NCI-H446 (cell line): ENCODE measurements at regions not wholly inside any gene's neighbourhood (a gene's known extent, or its start where the extent isn't known, plus 50 kb on each side); places are given as distances from the start of the nearest gene placed in this dataset.
"Not testable (repeated sequence)": the region's sequence is repeated elsewhere in the genome, so short reads cannot be mapped to it uniquely, and the experiment has no call there.

ENCODE experiments used
- DNase-seq, 2 experiments: peaks; one replicate each; lab custom pipeline; 2025; lab: John Stamatoyannopoulos, UW

DNA sequence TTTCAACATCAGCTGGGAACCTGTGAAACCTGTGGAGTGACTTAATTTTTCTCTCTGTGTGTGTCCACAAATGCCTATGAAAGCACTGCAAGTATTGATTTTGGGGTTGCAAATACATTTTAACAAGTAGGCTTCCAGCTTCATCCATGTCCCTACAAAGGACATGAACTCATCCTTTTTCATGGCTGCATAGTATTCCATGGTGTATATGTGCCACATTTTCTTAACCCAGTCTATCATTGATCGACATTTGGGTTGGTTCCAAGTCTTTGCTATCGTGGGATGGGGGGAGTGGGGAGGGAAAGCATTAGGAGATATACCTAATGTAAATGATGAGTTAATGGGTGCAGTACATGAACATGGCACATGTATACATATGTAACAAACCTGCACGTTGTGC, 711.3 kb downstream of the LTN1 start:
- DNase-seq: not testable (repeated sequence)

DNA sequence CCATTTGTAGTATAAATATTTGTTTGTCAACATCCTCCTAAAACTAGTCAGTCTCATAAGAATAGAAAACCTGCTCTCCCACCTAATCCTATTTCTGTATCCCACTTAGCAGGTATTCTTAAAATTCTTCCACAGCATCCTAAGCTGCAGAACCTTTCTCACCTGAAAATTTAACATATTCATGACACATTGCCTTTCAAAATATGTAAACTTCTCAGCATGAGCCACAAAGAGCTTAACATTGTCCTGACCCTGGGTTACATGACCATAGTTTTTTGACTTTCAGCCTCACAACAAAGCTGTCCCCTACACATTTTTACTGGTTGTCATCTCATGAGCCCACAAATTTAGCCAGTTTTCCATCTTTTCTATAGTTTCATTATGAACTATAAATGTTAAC, 712.1 kb downstream of the LTN1 start:
- DNase-seq: no peak

DNA sequence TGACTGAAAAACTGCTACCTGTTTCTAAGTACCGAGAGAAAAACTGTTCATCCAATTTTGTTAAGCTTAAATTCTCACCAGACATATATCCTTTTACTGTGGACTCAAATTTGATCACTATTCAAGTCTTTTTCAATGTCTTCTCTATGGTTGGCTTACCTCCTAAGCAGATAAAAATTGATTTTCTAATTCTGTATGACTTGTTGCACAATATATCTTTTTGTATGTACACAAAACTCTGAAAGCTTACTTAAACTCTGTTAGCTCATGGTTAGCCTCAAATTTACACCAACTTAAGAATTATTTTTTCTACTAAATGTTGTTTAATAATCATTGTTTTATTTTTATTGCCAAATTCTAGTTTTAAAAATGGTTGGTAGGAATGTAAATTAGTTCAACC, 715.4 kb downstream of the LTN1 start:
- no peak for DNase-seq

DNA sequence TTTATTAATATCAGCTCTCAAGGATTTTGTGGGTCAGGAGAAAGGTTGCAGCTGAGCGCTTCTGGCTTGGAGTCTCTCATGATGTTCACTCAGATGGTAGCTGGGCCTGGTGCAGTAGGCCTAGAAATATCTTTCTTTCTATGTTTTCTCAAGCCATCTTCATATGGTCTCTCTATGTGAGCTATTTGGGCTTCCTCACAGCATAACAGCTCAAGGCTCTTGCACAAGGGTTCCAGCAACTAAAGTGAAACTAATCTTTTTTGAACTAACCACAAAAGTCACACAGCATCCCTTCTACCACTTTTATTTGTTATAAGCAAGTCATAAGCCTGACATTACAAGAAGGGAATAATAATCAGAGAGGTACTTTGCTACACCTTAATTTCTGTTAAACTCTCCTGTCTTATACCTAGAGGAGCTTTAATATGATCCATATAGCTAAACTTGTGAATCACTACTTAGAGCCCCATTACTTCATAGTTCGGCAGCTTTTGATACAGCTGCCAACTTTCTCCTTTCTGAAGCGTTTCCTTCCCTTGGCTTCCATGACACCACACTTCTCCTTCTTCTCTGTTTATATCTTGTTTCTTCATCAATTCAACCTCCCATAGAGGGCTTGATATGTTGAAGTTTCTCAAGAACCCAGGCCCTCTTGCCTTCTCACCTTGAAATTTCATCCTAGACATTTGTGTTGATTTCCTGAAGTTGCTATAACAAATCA, 720.2 kb downstream of the LTN1 start:
- no peak for DNase-seq

DNA sequence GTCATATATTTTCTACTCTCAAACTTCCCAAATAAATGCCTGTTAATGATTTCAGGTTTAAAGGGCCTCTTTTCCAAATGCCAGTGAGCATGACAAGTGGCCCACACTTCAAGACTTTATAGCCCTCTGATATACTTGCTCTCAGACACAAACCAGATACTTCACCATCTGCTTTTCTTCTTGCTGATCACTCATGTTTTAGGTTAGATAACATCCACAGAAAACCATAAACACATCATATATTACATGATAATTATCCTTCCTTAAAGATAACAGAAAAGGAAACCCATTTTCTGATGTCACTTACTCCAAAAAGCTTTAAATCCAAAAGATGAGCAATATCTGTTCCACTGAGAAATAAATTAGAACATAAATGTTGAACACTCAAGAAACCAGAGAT, 723.5 kb downstream of the LTN1 start:
- no peak for DNase-seq

DNA sequence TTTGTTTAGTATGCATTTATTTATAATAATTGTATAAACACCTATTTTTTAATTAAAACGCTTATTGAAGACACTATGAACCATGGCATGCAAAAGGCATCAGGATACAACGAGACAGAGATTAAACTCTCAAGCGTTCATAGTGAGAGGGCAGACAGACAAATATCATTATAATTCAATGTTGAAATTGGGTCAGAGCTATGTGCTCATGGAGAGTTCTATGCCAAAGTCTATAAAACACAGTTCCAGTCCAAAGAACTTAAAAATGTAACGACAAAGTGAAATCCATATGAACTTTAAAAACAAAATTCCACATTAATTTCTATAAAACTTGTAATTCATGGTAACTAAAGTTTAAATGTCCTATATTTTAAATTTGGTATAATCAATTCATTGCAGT, 724.0 kb downstream of the LTN1 start:
- no peak for DNase-seq

DNA sequence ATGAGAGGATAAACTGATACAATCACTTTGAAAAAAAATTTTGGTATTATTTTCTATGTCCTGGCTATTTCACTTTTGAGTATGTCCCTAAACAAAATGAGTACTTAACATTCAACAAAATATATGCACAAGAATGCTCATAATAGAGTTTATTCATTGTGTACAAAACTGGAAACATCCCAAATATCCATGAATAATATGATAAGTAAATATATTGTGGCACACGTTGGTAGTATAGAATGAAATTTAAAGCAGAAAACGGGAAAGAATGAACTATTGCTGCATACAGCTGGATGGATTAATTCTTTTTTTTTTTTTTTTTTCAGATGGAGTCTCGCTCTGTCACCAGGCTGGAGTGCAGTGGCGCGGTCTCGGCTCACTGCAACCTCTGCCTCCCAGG, 725.2 kb downstream of the LTN1 start:
- DNase-seq: no peak

DNA sequence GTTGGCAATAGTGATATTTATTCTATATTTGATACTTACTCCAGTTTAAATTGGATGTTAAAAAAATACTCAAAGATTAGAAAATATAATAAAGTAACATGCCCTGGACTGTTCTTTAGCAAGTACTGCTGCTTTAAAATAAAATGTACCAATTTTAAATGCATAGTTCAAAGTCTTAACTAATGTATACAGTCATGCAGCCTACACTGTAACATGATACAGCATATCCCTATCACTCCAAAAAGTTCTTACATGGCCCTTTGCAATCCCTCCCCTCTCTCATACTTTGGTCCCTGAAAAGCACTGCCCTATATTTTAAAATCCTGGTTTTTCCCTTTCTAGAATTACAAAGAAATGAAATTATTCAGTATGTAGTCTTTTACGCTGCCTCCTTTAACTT, 726.6 kb downstream of the LTN1 start:
- DNase-seq: no peak

DNA sequence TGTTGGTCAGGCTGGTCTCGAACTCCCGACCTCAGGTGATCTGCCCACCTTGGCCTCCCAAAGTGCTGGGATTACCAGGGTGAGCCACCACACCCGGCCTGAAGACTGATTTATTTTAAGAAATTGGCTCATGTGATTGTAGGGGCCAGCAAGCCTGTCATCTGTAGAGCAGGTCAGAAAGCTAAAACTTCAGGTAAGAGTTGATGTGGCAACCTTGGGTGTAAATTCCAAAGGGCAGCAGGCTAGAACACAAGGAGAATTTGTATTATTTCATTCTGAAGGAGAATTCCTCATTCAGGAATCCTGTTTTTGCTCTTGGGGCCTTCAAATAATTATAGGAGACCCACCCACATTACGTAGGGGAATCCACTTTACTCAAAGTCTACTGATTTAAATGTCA, 728.7 kb downstream of the LTN1 start:
- no peak for DNase-seq

DNA sequence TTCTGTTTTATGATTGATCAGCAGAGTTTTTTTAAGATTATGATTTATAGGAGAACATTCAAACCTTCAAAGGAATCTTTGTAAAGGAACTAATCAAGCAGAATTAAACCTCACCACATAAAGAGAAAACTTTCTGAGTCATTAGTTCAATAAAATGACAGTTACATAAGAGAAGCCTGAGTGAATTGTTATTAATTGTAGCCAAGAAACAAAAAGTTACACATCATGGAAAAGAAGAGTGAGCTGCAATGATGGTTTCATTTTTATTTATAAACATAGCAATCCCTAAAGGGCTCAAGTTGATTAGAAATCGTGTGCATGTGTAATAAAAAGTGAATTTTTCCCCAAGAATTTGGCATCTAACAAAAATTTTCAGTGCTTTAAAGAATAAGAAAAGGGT, 731.4 kb downstream of the LTN1 start:
- DNase-seq: no peak

DNA sequence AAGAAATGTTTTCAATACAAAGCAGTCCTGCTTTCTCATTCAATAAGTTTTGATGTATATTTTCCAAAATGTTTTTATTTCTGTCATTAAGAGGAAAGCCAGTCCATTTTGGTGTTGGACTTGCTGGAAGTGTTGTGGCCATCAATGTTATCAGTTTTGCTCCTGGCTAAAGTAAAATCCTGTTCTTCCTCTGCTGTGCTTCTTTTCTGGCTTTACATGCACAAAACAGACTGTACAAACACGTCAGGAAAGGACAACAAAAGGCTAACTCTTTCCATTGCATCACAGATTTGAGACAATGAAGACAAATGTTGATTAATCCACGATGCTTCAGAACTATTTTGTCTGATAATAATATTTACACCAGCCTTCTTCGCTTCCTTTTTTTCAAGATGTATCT, 735.4 kb downstream of the LTN1 start:
- DNase-seq: no peak

DNA sequence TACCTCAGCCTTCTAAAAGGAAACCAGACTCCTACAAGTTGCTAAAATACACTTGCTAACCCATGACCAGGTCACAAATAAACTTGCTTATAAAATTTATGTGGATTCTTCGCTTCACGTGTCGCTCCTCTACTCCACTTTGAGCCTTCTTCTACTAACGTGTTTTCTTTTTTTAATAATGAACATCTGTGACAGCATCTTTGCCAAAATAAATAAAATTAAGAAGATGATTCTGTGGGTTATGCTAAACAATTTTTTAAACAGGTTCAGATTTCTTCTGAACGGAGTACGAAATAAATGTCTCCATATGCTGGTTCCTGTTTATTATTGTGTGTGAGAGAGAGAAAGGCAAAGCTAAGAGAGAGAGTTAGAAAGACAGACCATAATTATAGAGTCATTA, 735.8 kb downstream of the LTN1 start:
- DNase-seq: no peak

DNA sequence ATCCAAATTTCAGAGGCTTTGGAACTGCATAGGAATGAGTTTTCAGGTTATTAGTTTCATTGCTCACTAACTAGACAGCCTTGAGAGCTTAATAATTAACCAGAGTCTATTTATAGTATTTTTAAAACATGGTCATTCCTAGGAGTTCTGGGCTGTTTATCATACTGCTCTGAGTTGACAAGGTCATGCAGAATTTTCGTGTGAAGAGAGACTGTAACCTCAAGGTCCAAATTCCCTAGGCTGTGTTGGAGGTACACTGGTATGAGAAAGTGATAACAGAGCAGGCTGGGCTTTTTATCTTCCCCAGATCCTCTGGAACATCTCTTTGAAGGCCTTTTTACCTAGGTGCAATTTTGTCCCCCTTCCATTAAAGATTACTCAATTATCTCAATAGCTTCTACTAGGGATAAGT, 736.3 kb downstream of the LTN1 start:
- DNase-seq: no peak

DNA sequence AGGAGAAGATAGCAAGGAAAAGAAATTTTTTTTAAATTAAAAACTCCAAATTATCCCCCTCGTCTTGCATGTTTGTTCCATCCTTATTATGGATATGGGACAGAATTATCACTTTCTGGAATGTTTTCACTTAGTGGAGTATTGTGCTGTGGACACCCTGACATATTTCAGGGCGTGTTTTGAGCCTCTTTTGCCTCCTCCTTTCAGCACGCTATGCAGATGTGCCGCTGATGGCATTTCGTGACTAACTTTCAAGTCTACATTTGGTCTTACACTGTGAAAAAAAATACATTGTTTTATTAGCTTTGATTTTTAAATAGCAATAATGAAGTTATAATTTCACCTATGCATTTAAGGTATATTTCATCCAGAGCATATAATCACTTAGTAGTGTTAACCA, 738.7 kb downstream of the LTN1 start:
- DNase-seq: no peak

DNA sequence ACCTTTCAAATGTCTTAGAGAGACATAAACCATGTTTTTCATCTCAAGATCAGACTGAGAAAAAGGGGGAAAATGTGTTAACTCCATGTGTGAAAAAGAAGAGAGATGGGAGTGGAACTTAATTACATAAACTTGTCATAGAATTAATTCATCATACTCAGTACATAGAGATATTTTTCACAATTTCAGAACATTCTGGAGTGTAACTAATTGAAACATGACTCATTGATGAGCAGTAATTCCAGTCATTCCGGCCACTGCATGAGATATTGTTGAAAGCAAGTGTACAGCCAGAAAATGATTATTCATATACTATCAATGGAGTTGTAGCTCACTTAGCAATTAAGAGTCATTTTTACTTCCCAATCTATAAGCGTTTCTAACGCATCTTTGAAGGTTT, 739.3 kb downstream of the LTN1 start:
- no peak for DNase-seq

DNA sequence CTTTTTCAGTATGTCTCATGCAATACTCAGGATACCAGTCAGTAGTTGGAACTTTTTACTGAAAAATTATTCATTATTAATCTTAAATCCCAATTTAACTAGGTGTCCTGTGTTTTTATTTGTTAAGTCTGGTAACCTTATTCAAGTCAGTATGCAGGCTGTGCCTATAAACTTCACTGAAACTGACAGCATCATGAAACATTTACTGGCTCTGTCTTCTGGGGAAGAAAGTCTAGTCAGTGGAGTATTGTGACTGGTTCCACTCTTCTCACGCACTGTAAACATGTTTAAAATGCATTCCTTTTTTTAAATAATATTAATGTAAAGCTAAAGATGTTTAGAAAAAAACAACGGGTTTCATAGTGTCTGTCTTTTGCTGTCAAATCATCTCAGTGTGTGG, 739.7 kb downstream of the LTN1 start:
- DNase-seq: no peak

DNA sequence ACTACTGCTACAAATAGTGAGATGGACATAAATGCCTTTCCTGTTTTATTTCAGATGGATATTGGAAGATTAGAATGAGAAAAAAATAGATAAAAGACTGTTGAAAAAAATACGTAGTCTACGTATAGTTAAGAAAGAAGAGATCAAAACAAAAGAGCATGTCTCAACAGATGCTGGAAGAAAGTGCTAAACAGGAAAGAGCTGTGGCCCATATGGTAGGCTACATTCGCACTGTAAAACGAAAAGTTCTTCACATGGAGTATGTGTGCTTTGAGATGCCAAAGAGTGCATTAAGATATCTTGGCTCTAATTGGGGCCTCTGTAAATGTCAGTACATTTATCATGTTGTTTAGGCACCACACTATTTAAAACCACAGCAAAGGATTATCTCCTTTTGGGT, 741.7 kb downstream of the LTN1 start:
- peak in 1 of 2 experiments; percentile 22 for DNase-seq

DNA sequence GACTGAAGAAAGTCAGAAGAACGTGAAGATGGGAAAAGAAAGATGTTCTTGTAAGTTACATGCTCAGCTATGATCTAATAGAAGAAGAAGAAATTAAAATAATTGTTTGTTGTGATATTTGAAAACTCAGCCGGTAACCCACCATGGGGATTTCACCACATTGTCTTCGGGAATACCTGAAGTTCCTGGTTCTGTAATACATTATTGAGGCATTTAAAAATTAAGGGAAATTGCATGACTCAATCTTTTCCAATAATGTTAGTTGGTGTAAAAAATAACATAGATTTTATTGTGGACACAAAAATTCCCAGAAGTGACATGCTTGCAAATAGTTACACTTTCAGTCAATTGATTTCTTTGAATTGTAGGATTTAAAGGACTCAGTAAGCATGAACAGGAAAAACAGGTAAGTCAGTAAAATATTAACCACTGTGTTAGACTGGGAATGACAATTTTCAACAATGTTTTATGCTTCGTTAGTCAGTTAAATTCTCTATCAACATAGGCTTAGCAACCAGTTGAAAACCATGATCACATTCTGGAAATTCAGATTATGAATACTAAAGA, 745.1 kb downstream of the LTN1 start:
- no peak for DNase-seq

DNA sequence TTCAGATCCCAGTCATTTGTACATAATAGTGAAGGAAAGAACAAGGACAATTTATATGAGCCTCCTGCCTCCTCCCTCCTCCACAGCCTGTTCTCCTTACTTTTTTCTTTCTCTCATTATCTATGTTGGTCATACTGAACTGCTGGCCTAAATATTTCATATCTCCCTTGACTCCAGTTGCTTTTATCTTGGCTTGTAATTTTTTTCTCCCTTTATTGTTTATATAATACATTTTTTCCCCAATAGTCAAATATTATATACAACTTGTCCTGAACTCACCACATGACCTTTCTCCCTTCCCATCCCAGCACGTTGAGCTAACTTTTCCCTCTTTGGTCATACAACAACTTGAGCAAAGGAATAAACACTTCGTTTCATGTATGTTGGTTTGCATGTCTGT, 752.1 kb downstream of the LTN1 start:
- DNase-seq: no peak

DNA sequence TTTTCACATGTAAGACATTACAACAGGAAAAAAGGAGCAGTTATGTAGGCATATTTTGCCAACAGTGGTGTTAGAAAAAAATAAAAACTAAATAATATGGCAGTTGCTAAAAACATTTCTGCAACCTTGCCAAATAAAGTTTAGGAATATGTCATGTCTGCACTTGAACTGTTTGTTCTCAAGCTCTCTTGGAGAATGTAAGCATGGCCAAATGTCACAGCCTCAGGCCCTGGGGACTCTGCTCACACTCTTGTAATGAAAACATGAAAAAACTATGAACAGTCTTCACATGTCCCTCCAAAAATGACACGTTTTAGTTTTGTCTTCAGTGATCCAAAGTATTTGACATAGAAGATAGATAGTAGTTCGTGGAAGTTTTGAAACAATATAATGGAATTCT, 753.3 kb downstream of the LTN1 start:
- no peak for DNase-seq

DNA sequence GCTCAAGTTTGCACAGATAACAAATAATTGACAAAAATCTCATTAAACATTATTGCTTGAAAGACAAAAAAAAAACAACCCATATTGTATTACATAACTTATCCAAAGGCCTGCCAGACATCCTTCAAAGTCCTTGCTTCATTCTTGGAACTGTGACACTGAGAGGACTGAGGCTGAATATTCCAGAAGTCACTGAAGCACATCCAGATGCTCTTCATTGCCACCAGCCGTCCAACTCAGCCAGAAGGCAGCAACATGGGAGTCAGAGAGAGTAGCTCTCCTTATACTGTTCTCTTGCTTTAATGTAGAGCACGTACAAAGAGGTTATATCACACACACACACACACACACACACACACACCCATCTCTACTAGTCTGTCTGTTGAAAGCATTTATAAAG, 755.0 kb downstream of the LTN1 start:
- peak; percentile 21 to 24 for DNase-seq

DNA sequence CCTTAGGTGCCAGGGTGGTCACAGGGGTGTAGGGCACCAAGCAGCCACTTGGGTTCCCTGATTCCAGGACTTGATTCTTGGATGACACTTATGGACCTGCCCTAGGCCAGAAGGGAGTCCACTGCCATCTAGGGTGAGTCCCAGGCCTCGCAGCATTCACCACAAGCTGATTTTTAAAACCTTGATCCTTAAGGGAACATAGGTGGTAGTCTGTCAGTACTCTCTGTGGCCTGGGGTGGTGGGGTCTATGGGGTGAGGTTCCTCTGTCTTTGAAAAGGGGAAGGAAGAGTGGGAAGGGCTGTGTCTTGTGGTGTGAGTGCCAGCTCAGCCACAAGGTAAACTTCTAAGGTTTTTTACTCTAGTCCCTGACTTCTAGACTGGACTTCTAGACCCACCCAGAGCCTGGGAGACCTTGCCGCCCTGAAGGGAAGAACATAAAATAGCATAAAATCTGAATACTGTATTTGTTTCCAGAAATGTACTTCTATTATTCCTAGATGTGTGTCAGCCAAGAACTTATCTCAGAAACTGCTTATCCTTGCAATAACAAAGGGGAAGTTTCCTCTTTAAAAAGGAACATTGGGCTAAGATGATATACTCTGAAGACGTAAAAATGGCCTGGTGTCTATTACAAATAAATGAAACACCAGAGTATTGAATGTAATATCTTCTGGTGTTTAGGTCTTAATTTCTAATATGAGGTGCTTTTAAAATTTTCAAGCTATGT, 757.3 kb downstream of the LTN1 start:
- no peak for DNase-seq

DNA sequence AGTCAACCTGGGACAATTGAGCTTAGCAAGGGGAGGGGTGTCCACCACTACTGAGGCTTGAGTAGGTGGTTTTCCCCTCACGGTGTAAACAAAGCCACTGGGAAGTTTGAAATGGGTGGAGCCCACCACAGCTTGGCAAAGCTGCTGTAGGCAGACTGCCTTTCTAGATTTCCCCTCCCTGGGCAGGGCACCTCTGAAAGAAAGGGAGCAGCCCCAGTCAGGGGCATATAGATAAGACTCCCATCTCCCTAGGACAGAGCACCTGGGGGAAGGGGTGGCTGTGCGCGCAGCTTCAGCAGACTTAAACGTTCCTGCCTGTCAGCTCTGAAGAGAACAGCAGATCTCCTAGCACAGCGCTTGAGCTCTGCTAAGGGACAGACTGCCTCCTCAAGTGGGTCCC, 758.4 kb downstream of the LTN1 start:
- no peak for DNase-seq
